COR-L47 (cell line): ENCODE measurements at regions not wholly inside any gene's neighbourhood (a gene's known extent, or its start where the extent isn't known, plus 50 kb on each side); places are given as distances from the start of the nearest gene placed in this dataset.
"Not testable (repeated sequence)": the region's sequence is repeated elsewhere in the genome, so short reads cannot be mapped to it uniquely, and the experiment has no call there.

Experiments
- DNase-seq: peaks from one replicate; lab custom pipeline; 2025; lab: John Stamatoyannopoulos, UW

DNA sequence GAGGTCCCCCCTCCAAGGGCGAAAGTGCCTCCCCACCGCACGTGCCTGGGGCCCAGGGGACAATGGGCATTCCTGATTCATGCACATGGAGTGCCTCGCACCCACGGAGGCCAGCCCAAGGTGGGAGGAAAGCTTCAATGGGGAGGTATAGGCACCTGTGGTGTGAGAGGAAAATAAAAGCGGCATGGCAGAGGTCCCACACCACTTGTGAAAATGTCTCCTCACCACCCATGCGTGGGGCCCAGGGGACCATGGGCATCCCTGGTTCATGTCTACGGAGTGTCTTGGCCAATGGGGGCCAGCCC lies 384.7 kb downstream of the ALG10 start:
- DNase-seq: no peak

- no peak for DNase-seq
Measured at GRCh38 chr12:34407813-34408212, 385.5 kb downstream of the ALG10 start.

DNA sequence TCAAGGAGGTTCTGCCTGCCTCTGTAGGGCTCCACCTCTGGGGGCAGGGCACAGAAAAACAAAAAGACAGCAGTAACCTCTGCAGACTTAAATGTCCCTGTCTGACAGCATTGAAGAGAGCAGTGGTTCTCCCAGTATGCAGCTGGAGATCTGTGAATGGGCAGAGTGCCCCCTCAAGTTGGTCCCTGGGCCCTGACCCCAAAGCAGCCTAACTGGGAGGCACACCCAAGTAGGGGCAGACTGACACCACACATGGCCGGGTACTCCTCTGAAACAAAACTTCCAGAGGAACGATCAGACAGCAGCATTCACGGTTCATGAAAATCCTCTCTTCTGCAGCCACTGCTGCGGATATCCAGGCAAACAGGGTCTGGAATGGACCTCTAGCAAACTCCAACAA lies 409.2 kb downstream of the ALG10 start:
- DNase-seq: not testable (repeated sequence)
